Lung microvascular endothelial cell (primary cell): ENCODE measurements at regions not wholly inside any gene's neighbourhood (a gene's known extent, or its start where the extent isn't known, plus 50 kb on each side); places are given as distances from the start of the nearest gene placed in this dataset.

ENCODE experiments used
- DNase-seq, 2 donors: peaks; one replicate each; pipeline versions ENCODE4 v3.0.0 to v3.0.0-alpha.2; 2010; ENCODE audit warnings: low read depth in 2 of 2

- DNase-seq = no peak
Measured at GRCh38 chr4:154088741-154089140, 299.9 kb upstream of the SFRP2 start.

GRCh38 chr4:154086247-154086646 lies 297.4 kb upstream of the SFRP2 start:
- no peak for DNase-seq

GRCh38 chr4:154084864-154085263 lies 296.0 kb upstream of the SFRP2 start:
- DNase-seq = no peak

GRCh38 chr4:154082760-154083535 lies 294.1 kb upstream of the SFRP2 start:
- DNase-seq = no peak

GRCh38 chr4:154081391-154081790 lies 292.5 kb upstream of the SFRP2 start:
- DNase-seq = no peak

- no peak for DNase-seq
Measured at GRCh38 chr4:154078504-154079350, 289.8 kb upstream of the SFRP2 start.

- no peak for DNase-seq
Measured at GRCh38 chr4:154076921-154077320, 288.0 kb upstream of the SFRP2 start.

- no peak for DNase-seq
Measured at GRCh38 chr4:154073107-154073822, 284.4 kb upstream of the SFRP2 start.

- no peak for DNase-seq
Measured at GRCh38 chr4:154067786-154068185, 278.9 kb upstream of the SFRP2 start.

GRCh38 chr4:154065368-154065767 lies 276.5 kb upstream of the SFRP2 start:
- no peak for DNase-seq

- DNase-seq = no peak
Measured at GRCh38 chr4:154064244-154064643, 275.4 kb upstream of the SFRP2 start.

GRCh38 chr4:154049457-154050181 lies 260.7 kb upstream of the SFRP2 start:
- DNase-seq = no peak

- no peak for DNase-seq
Measured at GRCh38 chr4:154047733-154048132, 258.9 kb upstream of the SFRP2 start.

- no peak for DNase-seq
Measured at GRCh38 chr4:154044742-154045485, 256.0 kb upstream of the SFRP2 start.

- DNase-seq = no peak
Measured at GRCh38 chr4:154044108-154044531, 255.2 kb upstream of the SFRP2 start.

GRCh38 chr4:154041640-154042039 lies 252.8 kb upstream of the SFRP2 start:
- no peak for DNase-seq

GRCh38 chr4:154039435-154040343 lies 250.8 kb upstream of the SFRP2 start:
- no peak for DNase-seq

GRCh38 chr4:154036856-154037255 lies 248.0 kb upstream of the SFRP2 start:
- DNase-seq = no peak

- no peak for DNase-seq
Measured at GRCh38 chr4:154035341-154035740, 246.5 kb upstream of the SFRP2 start.

- no peak for DNase-seq
Measured at GRCh38 chr4:154033921-154034320, 245.0 kb upstream of the SFRP2 start.
